PC-3 (cell line): ENCODE measurements at regions not wholly inside any gene's neighbourhood (a gene's known extent, or its start where the extent isn't known, plus 50 kb on each side); places are given as distances from the start of the nearest gene placed in this dataset.

Source experiments
- CTCF ChIP-seq: fragments of 300-600 bp; sonication (generic); conservative IDR thresholded peaks from 2 replicates; pipeline ENCODE4 v1.5.1; 2017; ENCODE audit warnings: antibody characterized with exemption, low read depth, mild to moderate bottlenecking, low read length
- EZH2 ChIP-seq: fragments of 300-600 bp; sonication (generic); IDR thresholded peaks from one replicate; pipeline ENCODE4 v1.6.1; 2017; ENCODE audit warnings: antibody characterized with exemption, mild to moderate bottlenecking, low read length; ENCODE audit not compliant: unreplicated experiment
- EZH2phosphoT487 ChIP-seq: fragments of 300-600 bp; sonication (generic); IDR thresholded peaks from 2 replicates; pipeline ENCODE4 v1.6.1; 2018; ENCODE audit warnings: mild to moderate bottlenecking, antibody characterized with exemption, low read length, borderline replicate concordance

GRCh38 chr6:100305209-100305869 is 159.4 kb downstream of the SIM1 start:
- no peak for TF ChIP-seq CTCF
- no peak for TF ChIP-seq EZH2phosphoT487
- no peak for TF ChIP-seq EZH2
